CD4-positive, alpha-beta T cell treated with Interleukin-6 for 4 hours (primary cell): ENCODE measurements at regions not wholly inside any gene's neighbourhood (a gene's known extent, or its start where the extent isn't known, plus 50 kb on each side); places are given as distances from the start of the nearest gene placed in this dataset.
"Not testable (repeated sequence)": the region's sequence is repeated elsewhere in the genome, so short reads cannot be mapped to it uniquely, and the experiment has no call there.

Experiments
- DNase-seq: peaks from one replicate; pipeline ENCODE4 v3.0.0-alpha.2; 2020; ENCODE audit warnings: mixed read lengths

DNA sequence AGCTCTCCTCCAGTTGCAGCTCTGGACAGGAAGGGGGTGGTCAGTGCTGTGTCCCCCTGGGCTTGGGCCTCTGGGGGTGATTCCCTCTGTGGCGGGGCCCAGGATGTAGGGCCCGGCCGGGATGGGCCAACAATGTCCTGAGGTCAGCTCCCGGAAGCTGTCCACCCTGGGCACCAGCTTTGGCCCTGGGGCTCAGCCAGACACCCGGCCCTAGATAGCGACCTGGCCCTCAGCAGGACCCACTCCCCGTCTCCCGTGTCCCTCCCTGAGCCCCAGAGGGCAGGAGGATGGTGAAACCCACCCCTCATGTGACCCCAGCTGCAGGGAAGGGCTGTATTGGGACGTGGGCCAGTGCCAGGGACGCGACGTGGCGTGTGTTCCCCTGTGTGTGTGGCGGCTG lies 96.8 kb downstream of the TMEM121 start:
- DNase-seq, result not testable (repeated sequence)

GRCh38 chr14:105624346-105624745 lies 98.0 kb downstream of the TMEM121 start:
- not testable (repeated sequence) for DNase-seq

GRCh38 chr14:105624749-105625434 lies 98.5 kb downstream of the TMEM121 start:
- not testable (repeated sequence) for DNase-seq

GRCh38 chr14:105625448-105625847 lies 99.1 kb downstream of the TMEM121 start:
- not testable (repeated sequence) for DNase-seq

- not testable (repeated sequence) for DNase-seq
These were observed 99.7 kb downstream of the TMEM121 start for GRCh38 chr14:105626111-105626510.

GRCh38 chr14:105626651-105627050 lies 100.3 kb downstream of the TMEM121 start:
- not testable (repeated sequence) for DNase-seq

DNA sequence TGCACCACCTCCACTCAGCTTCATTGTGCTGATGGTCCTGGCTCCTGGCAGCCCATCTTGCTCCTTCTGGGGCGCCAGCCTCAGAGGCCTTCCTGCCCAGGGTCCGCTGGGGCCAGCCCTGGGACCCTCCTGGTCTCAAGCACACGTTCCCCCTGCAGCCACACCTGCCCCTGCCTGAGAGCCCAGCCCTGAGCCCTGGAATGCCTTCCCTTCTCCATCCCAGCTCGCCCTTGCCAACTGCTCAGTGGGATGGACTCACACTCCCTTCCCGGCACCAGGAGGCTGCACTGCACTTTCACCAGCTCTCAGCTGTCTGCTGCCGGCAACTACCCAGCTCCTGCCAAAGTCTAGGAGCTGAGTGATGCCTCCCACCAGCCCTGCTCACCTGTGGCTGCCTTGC lies 100.9 kb downstream of the TMEM121 start:
- not testable (repeated sequence) for DNase-seq

- DNase-seq, result no peak
These were observed 101.3 kb downstream of the TMEM121 start for GRCh38 chr14:105627701-105628100.

GRCh38 chr14:105628126-105628525 lies 101.7 kb downstream of the TMEM121 start:
- not testable (repeated sequence) for DNase-seq

DNA sequence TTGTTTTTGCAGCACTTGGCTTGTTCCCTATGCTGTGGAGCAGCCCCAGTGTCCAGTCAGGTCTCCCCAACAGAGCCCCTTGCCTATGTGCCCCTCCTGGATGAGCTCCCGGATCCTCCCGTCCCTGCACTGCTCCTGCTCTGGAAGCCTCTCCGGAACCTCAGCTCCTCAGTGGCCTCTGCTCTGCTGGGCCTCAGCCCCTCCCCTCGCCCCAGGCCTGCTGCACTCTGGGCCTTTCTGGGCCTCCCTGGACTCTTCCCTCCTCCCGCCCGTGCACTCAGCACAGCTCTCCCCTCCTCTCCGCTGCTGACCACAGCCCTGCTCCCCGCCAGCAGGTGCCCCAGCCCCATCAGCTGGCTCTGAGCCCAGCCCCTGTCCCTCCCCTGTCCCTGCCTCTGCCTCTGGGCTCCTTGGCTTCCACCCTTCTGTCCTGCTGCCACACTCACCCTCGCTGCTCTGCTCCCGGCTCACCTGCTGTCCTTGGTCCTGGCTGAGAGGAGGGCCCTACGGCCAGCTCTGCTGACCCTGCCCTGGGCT lies 102.2 kb downstream of the TMEM121 start:
- DNase-seq, result not testable (repeated sequence)

DNA sequence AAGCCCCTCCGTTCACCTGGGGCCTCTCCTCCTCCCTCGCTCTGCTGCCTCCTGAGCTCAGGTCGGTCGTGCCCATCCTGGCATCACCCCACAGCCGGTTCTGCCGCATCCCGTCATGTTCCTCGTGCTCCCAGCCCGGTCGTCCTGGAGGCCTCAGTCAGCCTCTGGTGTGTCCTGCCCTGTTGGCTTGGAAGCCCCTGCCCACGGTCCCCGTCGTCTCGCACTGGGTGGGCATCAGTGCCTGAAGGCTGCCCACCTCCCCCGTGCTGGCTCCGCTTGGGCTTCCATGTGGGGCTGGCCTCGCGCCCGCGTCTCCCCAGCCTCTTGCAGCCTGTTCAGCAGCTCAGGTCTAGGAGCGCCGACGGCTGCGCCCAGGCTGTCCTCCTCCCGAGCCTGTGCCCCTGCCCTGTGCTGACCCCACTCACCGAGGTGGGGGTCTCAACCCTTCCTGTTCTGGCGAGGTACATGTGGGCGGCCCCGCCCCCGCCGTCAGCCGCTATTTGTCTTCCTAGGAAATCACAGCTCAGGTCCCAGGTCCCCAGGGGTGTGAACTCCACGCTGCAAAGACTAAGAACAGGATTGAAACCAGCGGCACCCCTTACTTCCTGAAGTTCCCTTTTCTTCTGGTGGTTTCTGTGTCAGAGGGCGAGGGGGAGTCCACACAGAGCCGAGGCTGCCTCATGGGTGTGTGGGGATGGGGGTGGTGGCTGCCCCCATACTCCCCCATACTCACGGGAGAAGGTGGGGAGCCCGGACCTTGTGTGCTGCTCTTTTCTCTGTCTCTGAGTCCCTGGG lies 102.9 kb downstream of the TMEM121 start:
- DNase-seq, result not testable (repeated sequence)

GRCh38 chr14:105629886-105630215 lies 103.5 kb downstream of the TMEM121 start:
- no peak for DNase-seq

GRCh38 chr14:105630293-105630934 lies 104.0 kb downstream of the TMEM121 start:
- DNase-seq, result not testable (repeated sequence)

DNA sequence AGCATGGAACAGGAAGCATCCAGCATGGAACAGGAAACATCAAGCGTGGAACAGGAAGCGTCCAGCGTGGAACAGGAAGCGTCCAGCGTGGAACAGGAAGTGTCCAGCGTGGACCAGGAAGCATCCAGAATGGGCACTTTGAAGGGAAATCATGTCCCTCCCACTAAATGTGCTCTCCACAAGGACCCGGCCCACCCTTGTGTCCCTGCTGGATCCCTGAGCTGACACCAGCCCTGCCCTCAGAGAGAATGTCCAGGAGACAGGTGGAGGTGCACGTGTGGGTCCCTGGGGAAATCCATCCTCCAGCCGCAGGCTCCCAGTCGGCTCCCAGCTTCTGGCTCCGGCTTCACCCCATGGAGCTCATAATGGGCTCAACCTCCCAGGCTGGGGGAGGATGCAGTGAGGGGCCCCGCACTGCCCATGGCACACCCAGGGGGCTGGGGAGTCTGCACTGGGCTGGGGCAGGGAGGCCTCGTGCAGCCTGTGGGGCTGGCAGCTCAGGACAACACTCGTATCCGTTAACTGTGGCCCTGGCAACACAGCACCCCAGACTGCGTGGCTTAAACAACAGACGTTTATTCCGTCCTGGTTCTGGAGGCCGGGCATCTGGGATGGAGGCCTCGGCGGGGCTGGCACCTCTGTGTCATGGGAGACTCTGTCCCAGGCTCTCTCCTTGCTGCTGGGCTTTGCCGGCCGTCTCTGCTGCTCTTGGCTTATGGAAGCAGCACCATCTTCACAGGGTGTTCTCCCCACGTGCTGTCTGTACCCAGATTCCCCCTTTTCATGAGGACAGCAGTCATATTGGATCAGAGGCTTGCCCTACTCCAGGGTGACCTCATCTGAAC lies 104.8 kb downstream of the TMEM121 start:
- not testable (repeated sequence) for DNase-seq

- DNase-seq, result no peak
These were observed 105.6 kb downstream of the TMEM121 start for GRCh38 chr14:105632010-105632409.

DNA sequence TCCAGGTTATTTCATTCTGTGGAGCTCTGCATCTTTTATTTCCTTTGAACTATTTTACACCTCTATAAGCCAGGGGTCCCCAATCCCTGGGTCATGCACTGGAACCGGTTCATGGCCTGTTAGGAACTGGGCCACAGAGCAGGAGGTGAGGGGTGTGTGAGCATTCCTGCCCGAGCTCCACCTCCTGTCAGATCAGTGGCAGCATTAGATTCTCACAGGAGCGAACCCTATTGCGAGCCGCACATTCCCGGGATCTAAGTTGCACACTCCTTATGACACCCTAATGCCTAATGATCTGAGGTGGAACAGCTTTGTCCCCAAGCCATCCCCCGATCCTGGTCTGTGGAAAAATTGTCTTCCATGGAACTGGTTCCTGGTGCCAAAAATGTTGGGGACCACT lies 107.2 kb downstream of the TMEM121 start:
- DNase-seq, result not testable (repeated sequence)

- no peak for DNase-seq
These were observed 109.2 kb downstream of the TMEM121 start for GRCh38 chr14:105635560-105635959.

DNA sequence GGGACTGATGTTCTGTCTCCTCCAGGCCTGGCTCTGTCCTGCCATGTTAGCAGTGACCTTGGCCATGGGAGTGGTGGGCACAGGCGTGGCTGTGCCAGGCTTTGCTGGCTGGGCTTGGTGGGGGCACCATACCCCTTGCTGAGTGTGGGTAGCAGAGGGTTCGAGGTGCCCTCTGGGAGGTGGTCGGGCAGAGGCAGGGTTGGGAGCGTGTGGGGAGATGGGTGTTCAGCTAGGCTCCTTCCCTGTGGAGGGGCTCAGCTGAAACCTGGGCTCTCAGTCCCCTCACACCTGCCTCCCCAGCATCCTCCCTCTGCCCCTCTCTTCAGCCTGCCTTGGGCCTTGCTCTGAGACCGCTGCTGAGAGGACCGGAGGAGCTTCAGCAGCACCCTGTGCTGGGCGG lies 109.6 kb downstream of the TMEM121 start:
- not testable (repeated sequence) for DNase-seq

GRCh38 chr14:105636935-105637334 lies 110.6 kb downstream of the TMEM121 start:
- no peak for DNase-seq

GRCh38 chr14:105637345-105637744 lies 111.0 kb downstream of the TMEM121 start:
- DNase-seq, result not testable (repeated sequence)

GRCh38 chr14:105639969-105640931 lies 113.9 kb downstream of the TMEM121 start:
- not testable (repeated sequence) for DNase-seq
